Choroid plexus epithelial cell (primary cell): ENCODE measurements at regions not wholly inside any gene's neighbourhood (a gene's known extent, or its start where the extent isn't known, plus 50 kb on each side); places are given as distances from the start of the nearest gene placed in this dataset.

Source experiments
- DNase-seq: peaks from one replicate; pipeline ENCODE4 v3.0.0-alpha.2; 2010; ENCODE audit warnings: low read depth
- H3K4me3 ChIP-seq: 2 replicates; pipeline ENCODE4 v1.5.1; 2011; ENCODE audit warnings: low read depth, mild to moderate bottlenecking, control low read depth, low read length, moderate library complexity
- TF ChIP-seq, protein P1 (sequence below): conservative IDR thresholded peaks from 2 replicates; pipeline ENCODE4 v1.5.1; 2011; ENCODE audit warnings: low read depth, mild to moderate bottlenecking, control low read depth, inconsistent platforms, low read length, moderate library complexity

DNA sequence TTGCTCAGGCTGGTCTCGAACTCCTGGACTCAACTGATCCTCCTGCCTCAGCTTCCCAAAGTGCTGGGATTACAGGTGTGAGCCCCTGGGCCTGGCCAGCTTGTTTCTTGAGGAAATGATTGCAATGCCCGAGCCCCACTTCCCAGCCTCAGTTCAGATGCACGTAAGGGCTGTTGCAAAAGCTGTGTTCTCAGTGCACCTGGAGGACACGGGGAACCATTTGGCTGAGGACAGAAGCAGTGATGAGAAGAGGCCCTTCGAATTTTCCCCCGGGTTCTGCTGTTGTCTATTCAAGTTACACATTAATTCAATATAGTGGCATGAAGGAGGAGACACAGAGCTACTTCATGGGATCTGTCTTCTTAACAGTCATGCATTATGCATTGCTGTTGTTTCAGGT lies 78.8 kb upstream of the WDR26 start:
- DNase-seq, result no peak
- H3K4me3 ChIP-seq, result no peak overlapping the region
- TF ChIP-seq, protein P1, sequence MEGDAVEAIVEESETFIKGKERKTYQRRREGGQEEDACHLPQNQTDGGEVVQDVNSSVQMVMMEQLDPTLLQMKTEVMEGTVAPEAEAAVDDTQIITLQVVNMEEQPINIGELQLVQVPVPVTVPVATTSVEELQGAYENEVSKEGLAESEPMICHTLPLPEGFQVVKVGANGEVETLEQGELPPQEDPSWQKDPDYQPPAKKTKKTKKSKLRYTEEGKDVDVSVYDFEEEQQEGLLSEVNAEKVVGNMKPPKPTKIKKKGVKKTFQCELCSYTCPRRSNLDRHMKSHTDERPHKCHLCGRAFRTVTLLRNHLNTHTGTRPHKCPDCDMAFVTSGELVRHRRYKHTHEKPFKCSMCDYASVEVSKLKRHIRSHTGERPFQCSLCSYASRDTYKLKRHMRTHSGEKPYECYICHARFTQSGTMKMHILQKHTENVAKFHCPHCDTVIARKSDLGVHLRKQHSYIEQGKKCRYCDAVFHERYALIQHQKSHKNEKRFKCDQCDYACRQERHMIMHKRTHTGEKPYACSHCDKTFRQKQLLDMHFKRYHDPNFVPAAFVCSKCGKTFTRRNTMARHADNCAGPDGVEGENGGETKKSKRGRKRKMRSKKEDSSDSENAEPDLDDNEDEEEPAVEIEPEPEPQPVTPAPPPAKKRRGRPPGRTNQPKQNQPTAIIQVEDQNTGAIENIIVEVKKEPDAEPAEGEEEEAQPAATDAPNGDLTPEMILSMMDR, result no peak

DNA sequence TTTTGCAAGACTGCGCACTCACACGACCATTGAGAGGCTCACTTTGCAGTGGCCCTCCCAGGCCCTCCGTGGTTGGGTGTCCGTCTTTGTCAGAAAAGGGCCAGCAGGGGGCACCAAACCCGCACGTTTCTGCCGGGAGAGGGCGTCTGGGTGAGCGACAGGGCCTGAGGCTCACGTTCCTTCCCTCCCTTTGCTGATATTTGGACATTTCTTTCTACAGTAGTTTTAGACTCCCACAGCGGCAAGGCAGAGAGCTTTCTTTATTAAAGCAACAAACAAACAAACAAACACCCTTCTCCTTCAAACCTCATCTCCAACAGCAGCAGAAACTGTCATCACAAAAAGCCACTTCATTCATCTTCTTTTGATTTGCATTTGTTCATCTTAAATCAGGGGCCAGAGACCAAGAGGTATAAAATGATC lies 79.2 kb upstream of the WDR26 start:
- H3K4me3 ChIP-seq, result no peak overlapping the region
- TF ChIP-seq, protein P1, result peak; percentile 95
- peak; percentile 84 for DNase-seq

DNA sequence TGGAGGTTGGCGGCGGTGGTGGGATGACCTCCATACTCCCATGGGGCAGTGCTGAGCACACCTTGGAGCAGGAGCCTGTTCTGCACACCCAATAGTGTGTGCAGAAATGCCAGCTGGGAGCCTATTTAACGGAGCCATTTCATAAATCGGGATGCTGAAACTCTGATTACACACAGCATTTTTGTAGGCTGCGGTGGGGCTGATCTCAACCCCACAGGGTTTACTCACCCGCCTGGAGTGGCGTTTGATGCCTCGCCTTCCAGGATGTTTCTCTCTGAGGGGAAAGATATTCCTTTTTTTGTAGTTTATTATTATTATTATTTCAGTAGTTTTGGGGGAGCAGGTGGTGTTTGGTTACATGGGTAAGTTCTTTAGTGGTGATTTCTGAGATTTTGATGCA lies 82.6 kb upstream of the WDR26 start:
- TF ChIP-seq, protein P1, result no peak
- no peak overlapping the region for H3K4me3 ChIP-seq
- DNase-seq, result no peak

DNA sequence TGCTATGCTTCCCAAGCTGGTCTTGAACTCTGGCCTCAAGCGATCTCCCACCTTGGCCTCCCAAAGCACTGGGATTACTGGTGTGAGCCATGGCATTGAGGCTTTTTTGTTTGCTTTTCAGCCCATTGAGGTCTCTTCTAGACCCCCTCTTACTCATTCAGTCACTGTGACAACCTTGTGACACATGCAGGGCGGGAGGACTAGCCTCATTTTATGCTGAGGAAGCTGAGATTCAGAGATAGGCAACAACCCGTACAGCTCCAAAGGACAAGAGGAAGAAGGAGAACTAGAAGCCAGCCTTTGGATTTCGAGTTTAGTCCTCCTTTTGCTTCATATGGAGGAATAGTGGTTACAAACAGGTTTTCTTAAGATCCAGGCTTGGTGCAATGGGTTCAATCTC lies 83.9 kb upstream of the WDR26 start:
- DNase-seq, result no peak
- no peak overlapping the region for H3K4me3 ChIP-seq
- TF ChIP-seq, protein P1, result no peak

DNA sequence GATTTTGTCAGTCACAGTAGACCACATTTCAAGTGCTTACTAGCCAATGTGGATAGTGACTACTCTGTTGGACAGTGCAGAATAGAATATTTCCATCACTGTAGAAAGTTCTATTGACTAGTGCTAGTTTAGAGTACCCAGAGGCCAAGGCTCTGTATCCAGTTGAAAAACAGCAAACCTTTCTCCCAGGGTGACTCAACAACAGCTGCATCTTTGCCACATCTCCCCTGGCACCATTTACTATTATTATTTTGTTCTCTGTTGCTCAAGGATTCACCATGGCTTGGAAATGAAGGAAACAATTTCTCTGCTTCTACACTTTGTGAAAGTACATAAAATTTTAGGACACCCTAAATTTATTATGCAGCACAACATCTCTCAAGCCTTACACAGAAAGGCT lies 85.3 kb upstream of the WDR26 start:
- TF ChIP-seq, protein P1, result no peak
- DNase-seq, result no peak

DNA sequence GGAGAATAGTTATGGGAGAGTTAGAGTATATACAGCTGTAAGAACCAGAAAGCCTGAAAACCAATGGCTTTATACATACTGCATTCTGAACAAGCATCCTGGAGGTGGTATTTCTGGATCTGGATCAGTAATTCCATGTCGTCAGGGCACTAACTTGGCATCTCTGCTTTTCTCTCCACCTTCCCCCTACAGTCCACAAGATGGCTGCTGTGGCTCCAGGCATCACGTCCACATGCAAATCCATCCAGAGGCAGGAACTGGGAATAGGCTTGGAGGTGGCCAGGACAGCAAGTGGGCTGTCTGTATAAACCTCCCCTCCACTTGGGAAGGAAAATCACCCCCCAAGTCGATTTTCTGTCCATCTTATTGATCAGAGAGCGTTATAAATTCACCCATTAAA lies 86.2 kb upstream of the WDR26 start:
- TF ChIP-seq, protein P1, result no peak
- DNase-seq, result no peak

More for the DNA sequence above, 85.3 kb upstream of the WDR26 start:
- no peak overlapping the region for H3K4me3 ChIP-seq

DNA sequence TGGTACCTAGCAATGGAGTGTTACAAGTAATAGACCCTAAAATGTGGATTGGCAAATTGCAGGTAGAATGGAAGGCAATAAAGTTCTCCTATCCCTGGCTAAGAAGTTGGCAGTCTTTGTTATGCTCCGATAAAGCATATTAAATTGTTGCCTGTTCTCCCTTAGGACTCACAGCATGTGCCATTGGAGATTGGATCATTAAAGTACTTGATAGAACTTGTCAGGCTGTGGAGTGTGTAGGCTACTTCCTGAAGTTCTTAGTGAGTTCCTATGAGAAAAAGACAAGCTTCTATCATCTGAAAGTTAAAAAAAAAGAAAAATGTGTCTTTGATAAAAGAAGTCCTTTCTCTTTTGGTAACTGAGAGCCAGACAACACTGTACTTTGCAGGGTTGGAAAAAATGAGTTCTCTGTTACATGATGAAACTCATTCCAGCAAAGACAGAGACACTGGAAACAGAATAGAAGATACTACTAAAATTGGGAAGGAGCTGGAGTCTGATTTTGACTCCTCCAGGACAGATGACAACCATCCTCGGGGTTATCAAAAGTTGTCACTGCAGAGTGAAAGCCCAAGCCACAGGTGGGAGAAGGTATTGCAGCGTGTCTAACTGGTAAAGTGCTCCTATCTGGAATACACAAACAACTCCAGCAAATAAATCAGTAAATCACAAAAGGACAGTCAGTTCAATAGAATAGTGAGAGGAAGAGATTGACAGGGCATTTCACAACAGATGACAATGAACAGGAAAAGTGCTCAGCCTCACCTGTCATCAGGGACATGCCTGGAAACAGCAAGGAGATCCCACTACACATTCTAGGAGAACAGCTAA lies 87.5 kb upstream of the WDR26 start:
- TF ChIP-seq, protein P1, result peak; percentile 8

More for the DNA sequence above, 86.2 kb upstream of the WDR26 start:
- no peak overlapping the region for H3K4me3 ChIP-seq

More for the DNA sequence above, 87.5 kb upstream of the WDR26 start:
- no peak overlapping the region for H3K4me3 ChIP-seq
- DNase-seq, result no peak
